G401 (cell line): ENCODE measurements at regions not wholly inside any gene's neighbourhood (a gene's known extent, or its start where the extent isn't known, plus 50 kb on each side); places are given as distances from the start of the nearest gene placed in this dataset.

Experiments
- DNase-seq: peaks from one replicate; pipeline ENCODE4 v3.0.0-alpha.2; 2015; ENCODE audit warnings: low spot score
- in situ Hi-C: cut with HindIII; loops from 2 replicates; pipeline ENCODE4 v1.10.0; 2016; ENCODE audit warnings: low sequenced_read_pairs, mixed read lengths

GRCh38 chr2:103103678-103104077 is 341.8 kb downstream of the TMEM182 start:
- no peak for DNase-seq
- in situ Hi-C loops, result no loop called here

DNA sequence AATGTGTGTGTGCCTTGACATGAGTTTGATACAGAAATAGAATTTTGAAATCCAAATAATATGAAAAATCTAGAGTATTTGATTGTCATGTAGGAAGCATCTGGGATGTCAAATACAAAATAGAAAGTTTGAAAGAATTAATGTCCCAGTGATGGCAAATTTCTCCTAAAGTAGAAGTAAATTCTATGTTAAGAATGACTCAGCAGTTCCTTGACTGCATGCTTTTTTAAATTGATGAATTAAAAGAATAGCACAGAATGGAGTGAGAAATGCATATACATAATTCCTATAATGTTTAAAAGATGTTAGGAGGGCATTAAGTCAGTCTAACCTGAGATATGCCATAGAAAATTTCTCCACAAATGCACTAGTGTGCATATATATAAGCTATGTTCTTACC is 357.5 kb downstream of the TMEM182 start:
- in situ Hi-C loops, result no loop called here
- DNase-seq, result no peak

GRCh38 chr2:103121106-103121505 is 359.3 kb downstream of the TMEM182 start:
- in situ Hi-C loops, result no loop called here
- no peak for DNase-seq

- DNase-seq, result no peak
- in situ Hi-C loops, result no loop called here
Observed at GRCh38 chr2:103123516-103123915, 361.7 kb downstream of the TMEM182 start.

DNA sequence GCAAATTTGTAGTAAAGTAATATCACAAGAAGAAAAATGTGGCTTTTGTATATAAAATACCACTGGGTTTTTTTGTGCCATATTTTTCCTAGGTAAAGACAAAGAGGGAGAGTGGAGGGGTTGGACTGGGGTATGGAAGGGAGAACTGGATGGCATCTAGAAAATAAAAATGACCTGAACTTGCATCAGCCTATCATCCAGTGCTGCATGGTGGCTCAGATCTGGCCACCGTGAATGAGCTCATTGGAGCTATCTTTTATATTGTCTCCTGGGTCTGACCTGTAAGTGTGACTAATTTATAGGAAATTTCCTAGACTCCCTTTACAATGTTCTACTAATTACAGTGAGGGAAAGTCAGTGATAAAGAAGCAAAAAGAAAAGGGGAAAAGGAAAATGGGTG is 369.0 kb downstream of the TMEM182 start:
- DNase-seq, result no peak
- in situ Hi-C loops, result no loop called here

DNA sequence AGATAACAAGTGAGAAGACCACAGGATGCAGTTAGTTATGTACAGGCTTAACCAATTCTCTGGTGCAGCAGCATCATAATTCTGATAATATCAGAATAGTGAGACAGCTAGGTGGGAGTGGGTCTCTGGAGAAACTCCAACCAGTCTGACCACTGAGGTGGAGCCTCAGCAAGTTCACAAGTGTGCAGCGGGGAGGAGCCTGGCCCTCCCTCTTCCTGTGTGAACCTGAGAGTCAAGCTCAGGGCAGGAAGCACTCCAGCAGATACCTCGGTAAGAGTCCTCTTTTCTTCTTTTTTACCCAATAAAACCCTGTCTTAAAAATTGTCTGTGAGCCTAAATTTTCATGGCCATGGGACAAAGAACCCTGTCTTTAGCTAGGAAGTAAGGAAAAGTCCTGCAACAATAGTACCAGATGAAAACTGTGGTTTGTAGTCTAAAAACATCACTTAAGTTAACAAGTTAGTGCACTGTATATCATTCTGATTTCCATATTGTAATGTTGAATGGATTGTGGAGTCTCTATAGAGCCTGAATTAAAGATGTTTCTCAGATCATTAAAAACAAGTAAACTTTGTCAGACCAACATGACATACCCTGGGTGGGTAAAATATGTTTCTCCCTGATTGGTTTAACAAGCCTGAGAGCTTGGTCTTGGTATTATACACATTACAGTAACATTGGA is 370.8 kb downstream of the TMEM182 start:
- no peak for DNase-seq
- in situ Hi-C loops, result no loop called here

GRCh38 chr2:103135679-103136078 is 373.8 kb downstream of the TMEM182 start:
- in situ Hi-C loops, result no loop called here
- no peak for DNase-seq

- no peak for DNase-seq
- in situ Hi-C loops, result no loop called here
Observed at GRCh38 chr2:103138123-103138901, 376.5 kb downstream of the TMEM182 start.

GRCh38 chr2:103139628-103140268 is 377.9 kb downstream of the TMEM182 start:
- in situ Hi-C loops, result no loop called here
- no peak for DNase-seq

DNA sequence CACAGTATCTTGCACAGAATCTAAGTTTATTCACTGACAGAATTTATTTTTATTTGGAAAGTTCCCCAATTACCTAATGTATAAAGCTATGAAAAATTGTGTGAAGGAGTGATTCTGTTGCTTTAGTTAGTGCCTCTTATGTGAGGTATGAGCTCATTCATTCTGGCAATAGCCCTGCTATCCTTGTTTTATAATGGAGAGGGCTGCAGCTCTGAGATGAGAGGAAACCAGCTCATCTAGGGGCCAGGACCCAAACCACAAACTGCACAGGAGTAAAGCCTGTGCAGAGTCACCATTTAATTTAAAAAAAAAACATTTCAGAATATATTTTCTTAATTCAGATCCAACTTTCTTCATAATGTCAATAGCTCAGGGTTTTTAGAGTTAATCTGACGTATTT is 383.0 kb downstream of the TMEM182 start:
- DNase-seq, result no peak
- in situ Hi-C loops, result no loop called here

DNA sequence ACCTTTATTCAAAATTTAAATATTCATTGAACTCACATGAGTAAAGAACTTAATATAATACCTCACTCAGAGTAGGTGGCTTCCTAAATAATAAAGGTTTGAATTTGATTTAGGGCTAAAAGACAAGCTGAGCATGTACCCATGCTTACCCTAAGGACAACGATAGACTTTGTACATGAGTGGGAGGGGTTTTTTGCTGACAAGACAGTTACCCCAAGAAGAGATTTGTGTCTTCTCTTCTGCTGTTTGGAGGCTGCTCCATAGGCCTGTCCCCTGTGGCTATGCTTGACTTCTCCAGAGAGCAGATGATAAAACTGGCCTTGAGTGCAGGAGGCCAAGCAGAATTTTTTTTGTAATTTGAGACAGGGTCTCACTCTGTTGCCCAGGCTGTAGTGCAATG is 383.9 kb downstream of the TMEM182 start:
- in situ Hi-C loops, result no loop called here

GRCh38 chr2:103151046-103151445 is 389.2 kb downstream of the TMEM182 start:
- DNase-seq, result no peak
- in situ Hi-C loops, result no loop called here

More for the DNA sequence above, 383.9 kb downstream of the TMEM182 start:
- DNase-seq, result no peak

- in situ Hi-C loops, result no loop called here
Observed at GRCh38 chr2:103152556-103152955, 390.7 kb downstream of the TMEM182 start.

DNA sequence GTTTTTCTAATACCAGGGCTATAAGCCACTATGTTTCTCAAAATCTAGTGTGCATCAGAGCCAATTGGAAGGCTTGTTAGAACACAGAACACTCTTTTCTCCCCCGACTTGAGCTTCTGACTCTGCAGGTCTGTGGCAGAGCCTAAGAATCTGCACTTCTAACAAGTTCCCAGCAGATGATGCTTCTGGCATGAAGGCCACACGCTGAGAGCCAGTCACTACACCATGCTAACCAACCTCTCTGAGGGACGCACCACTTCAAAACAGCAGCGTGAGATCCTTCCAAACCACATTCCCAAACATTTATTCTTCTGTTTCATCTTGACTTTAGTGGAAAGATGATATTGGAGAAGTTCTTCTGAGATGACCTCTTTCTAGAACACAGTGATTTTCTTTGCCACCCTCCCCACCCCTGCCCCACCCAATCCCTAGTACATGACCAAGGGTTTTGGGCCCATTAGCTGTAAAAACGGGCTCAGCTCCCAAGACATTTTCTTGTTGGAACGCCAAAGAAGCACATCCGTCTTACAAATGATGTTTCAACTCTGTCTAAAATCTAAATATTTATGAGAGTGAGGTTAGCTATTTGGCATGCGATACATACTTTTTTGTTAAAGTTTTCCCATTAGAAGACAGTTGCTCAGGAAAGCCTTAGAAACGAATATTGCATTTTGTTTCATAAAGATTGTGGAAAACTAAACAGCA is 391.9 kb downstream of the TMEM182 start:
- DNase-seq, result no peak
- in situ Hi-C loops, result no loop called here

More at GRCh38 chr2:103152556-103152955, 390.7 kb downstream of the TMEM182 start:
- DNase-seq, result no peak

GRCh38 chr2:103155308-103155707 is 393.5 kb downstream of the TMEM182 start:
- no peak for DNase-seq
- in situ Hi-C loops, result no loop called here

- in situ Hi-C loops, result no loop called here
- no peak for DNase-seq
Observed at GRCh38 chr2:103159018-103159417, 397.2 kb downstream of the TMEM182 start.

DNA sequence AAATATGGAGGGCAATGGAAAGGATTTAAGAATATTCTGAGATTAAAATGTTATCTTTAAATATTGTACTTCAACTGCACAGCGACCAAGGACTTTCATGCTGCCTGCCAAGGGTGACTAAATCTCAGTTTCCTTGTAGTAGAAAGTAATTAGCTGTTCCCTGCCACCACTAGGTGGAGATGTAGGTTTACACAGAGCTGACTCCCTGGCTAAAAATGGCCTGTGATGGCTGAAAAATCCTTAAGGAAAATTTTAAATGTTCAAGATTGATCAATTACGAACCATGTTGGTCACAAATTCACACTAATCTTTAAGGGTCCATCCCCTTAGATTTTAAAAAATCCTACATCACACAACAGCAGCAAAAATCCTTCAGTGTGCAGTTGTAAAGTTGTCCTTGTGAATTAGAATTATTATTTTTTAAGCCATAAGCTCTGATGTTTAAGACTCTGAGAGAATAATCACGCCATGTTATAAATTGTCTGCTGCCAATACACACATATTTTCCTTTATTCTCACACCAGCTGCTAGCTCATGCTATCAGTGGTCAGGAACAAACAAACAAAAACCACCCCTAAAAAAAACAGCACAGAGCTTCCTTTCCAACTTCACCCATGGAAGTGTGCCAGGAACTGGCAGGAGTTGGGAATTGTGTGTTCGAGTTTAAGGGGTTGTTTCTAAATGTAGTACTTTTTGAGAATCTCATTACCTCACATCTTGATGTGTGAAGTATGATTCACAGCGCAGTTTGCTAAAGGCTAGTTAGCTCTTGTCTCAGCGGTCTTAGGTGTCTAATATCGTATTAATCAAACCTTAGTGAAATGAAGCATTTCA is 399.8 kb downstream of the TMEM182 start:
- in situ Hi-C loops, result no loop called here
- peak; percentile 36 for DNase-seq

- in situ Hi-C loops, result no loop called here
- DNase-seq, result no peak
Observed at GRCh38 chr2:103164748-103165147, 402.9 kb downstream of the TMEM182 start.

- in situ Hi-C loops, result no loop called here
Observed at GRCh38 chr2:103165836-103166235, 404.0 kb downstream of the TMEM182 start.

More at GRCh38 chr2:103165836-103166235, 404.0 kb downstream of the TMEM182 start:
- DNase-seq, result no peak
